AG04450 (cell line): ENCODE measurements at regions not wholly inside any gene's neighbourhood (a gene's known extent, or its start where the extent isn't known, plus 50 kb on each side); places are given as distances from the start of the nearest gene placed in this dataset.
A peak's percentile ranks its signal among the peaks of the same experiment; 100 is the strongest.

Experiments used
- CTCF ChIA-PET: fragments of 300-600, 350-600 bp; formaldehyde crosslinking; extraction: SDS; loops from one replicate; lab custom pipeline; 2022; ENCODE audit warnings: antibody characterized with exemption, inconsistent platforms; lab: Charles Lee
- POLR2A ChIA-PET: fragments of 350-600 bp; formaldehyde crosslinking; extraction: SDS; loops from one replicate; lab custom pipeline; 2021; ENCODE audit warnings: antibody characterized with exemption, inconsistent platforms; lab: Yijun Ruan, JAX
- DNase-seq: peaks from one replicate; pipeline ENCODE4 v3.0.0-alpha.2; 2011; ENCODE audit warnings: low read depth, low spot score
- H3K27ac ChIP-seq: one replicate; pipeline ENCODE4 v1.5.1; 2012; ENCODE audit warnings: low read depth, low read length, control low read depth
- H3K27me3 ChIP-seq: one replicate; pipeline ENCODE4 v1.6.0; 2012; ENCODE audit warnings: low read length; ENCODE audit not compliant: control insufficient read depth, insufficient read depth
- H3K4me3 ChIP-seq: 2 replicates; pipeline ENCODE4 v1.5.1; 2011; ENCODE audit warnings: mild to moderate bottlenecking, low read depth, low read length, control low read depth
- H3K9me3 ChIP-seq: 2 replicates; pipeline ENCODE4 v1.5.1; 2012; ENCODE audit warnings: low read length; ENCODE audit not compliant: control insufficient read depth, insufficient read depth
- TF ChIP-seq, protein P1 (sequence below): IDR thresholded peaks from 2 replicates; pipeline ENCODE4 v1.5.1; 2011; ENCODE audit warnings: low read depth, low read length, control low read depth, inconsistent platforms

- TF ChIP-seq, protein P1, sequence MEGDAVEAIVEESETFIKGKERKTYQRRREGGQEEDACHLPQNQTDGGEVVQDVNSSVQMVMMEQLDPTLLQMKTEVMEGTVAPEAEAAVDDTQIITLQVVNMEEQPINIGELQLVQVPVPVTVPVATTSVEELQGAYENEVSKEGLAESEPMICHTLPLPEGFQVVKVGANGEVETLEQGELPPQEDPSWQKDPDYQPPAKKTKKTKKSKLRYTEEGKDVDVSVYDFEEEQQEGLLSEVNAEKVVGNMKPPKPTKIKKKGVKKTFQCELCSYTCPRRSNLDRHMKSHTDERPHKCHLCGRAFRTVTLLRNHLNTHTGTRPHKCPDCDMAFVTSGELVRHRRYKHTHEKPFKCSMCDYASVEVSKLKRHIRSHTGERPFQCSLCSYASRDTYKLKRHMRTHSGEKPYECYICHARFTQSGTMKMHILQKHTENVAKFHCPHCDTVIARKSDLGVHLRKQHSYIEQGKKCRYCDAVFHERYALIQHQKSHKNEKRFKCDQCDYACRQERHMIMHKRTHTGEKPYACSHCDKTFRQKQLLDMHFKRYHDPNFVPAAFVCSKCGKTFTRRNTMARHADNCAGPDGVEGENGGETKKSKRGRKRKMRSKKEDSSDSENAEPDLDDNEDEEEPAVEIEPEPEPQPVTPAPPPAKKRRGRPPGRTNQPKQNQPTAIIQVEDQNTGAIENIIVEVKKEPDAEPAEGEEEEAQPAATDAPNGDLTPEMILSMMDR, result no peak
- DNase-seq, result no peak
- H3K4me3 ChIP-seq, result no peak overlapping the region
- CTCF ChIA-PET, result interaction anchor here (1.3 to 2.6 kb wide), 2 partner anchors 233 to 569 kb away, joined by 4 to 12 read pairs; no protein-coding TSS in a partner anchor
- POLR2A ChIA-PET, result no interaction called here
- H3K27me3 ChIP-seq, result no peaks in the 10 kb centered on the region
- H3K27ac ChIP-seq, result no peak overlapping the region
- no peaks in the 10 kb centered on the region for H3K9me3 ChIP-seq
These were observed 162.0 kb downstream of the SH3BP4 start for GRCh38 chr2:235113854-235114253.

- H3K4me3 ChIP-seq, result no peak overlapping the region
- TF ChIP-seq, protein P1, result no peak
- H3K9me3 ChIP-seq, result no peaks in the 10 kb centered on the region
- H3K27ac ChIP-seq, result no peak overlapping the region
- no peaks in the 10 kb centered on the region for H3K27me3 ChIP-seq
- POLR2A ChIA-PET, result no interaction called here
- CTCF ChIA-PET, result interaction anchor here (2.6 kb wide), 1 partner anchor 569 kb away, joined by 12 read pairs; no protein-coding TSS in a partner anchor
- no peak for DNase-seq
These were observed 162.5 kb downstream of the SH3BP4 start for GRCh38 chr2:235114286-235114685.

GRCh38 chr2:235115521-235115920, 163.7 kb downstream of the SH3BP4 start:
- CTCF ChIA-PET, result interaction anchor here (0.6 to 6.9 kb wide), 11 partner anchors 12 to 613 kb away, joined by 3 to 107 read pairs (median 5); no protein-coding TSS in a partner anchor
- POLR2A ChIA-PET, result interaction anchor here (0.6 kb wide), 2 partner anchors 908 to 1383 kb away, joined by 3 to 16 read pairs; no protein-coding TSS in a partner anchor
- no peak overlapping the region for H3K4me3 ChIP-seq
- TF ChIP-seq, protein P1, result no peak
- no peaks in the 10 kb centered on the region for H3K27me3 ChIP-seq
- H3K9me3 ChIP-seq, result no peaks in the 10 kb centered on the region
- DNase-seq, result no peak
- no peak overlapping the region for H3K27ac ChIP-seq

DNA sequence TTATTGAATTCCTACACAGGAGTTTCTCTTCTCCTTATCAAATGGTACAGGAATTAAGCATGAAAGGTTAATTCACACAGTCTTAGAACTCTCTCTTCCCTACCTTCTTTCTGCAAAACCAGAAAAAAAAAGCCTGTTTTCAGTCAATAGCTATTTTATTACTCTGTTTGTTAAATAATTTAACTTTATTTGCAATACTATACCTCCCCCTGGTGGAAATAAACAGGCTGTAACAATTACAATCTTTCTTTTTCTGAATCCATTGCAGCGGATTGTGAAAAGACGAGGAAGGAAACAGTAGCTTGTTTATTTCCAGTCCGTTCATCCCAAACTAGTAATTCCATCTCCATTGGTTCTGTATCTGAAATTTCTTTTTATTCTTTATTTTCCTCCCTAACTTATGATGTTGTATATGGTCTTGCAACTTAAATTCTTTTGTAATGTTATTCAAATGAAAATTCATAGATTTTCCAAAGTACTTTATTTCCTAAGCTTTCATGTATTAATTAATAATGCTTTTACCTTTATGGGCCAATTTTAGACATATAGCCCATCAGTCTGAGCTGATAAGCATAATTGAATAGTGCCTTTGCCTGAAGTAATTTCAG, 165.2 kb downstream of the SH3BP4 start:
- no peaks in the 10 kb centered on the region; the same call in 1 of the 2 replicates for H3K9me3 ChIP-seq
- ChIA-PET CTCF (interaction anchor here (0.6 to 6.9 kb wide), 63 partner anchors 8 to 1668 kb away, joined by 3 to 107 read pairs (median 4); partner anchors contain the start of genes ARL4C and UGT1A5), POLR2A (interaction anchor here (0.8 to 1.0 kb wide), 2 partner anchors 477 to 614 kb away, joined by 4 read pairs; no protein-coding TSS in a partner anchor)
- no peak overlapping the region for H3K4me3 ChIP-seq
- DNase-seq, result no peak
- H3K27ac ChIP-seq, result no peak overlapping the region
- no peaks in the 10 kb centered on the region for H3K27me3 ChIP-seq
- TF ChIP-seq, protein P1, result peak; percentile 64

DNA sequence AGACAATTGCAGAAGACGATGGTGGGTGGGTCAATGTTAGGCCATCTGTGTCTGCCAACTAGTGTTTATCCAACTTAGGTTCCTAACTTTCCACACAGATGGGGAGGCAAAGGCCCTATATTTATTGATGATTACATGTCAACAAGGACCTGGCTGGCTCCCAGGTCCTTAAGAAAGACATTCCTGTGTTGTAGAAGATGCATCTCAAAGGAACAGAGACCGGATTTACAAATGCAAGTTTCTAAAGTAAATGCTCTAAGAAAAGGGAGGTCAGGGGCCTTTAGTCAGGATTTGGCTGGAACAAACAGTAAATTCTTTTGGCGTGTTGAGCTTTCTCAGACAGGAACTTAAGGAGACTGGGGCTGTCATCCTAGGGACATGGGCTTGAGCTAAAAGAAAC, 175.0 kb downstream of the SH3BP4 start:
- POLR2A ChIA-PET, result no interaction called here
- CTCF ChIA-PET, result interaction anchor here (0.7 to 2.4 kb wide), 6 partner anchors 9 to 581 kb away, joined by 3 to 10 read pairs (median 4); no protein-coding TSS in a partner anchor
- DNase-seq, result no peak
- Histone ChIP-seq H3K27ac (no peak overlapping the region), H3K4me3 (no peak overlapping the region), H3K27me3 (peaks cover 7% of the 10 kb centered on the region), H3K9me3 (no peaks in the 10 kb centered on the region)
- TF ChIP-seq, protein P1, result no peak
